Activated CD4-positive, alpha-beta T cell treated with anti-CD3 and anti-CD28 coated beads, Interleukin-2, amount 10 ng/mL, durations not matched to agents 7 days and 5 days (primary cell): ENCODE measurements at regions not wholly inside any gene's neighbourhood (a gene's known extent, or its start where the extent isn't known, plus 50 kb on each side); places are given as distances from the start of the nearest gene placed in this dataset.

Experiments used
- CTCF ChIA-PET: fragments of 350-600 bp; sonication (Branson Sonifier 250); formaldehyde crosslinking; loops from one replicate; lab custom pipeline; 2021; ENCODE audit warnings: antibody characterized with exemption; lab: Charles Lee
- POLR2A ChIA-PET: fragments of 350-600 bp; sonication (Branson Sonifier 250); formaldehyde crosslinking; loops from one replicate; lab custom pipeline; 2021; ENCODE audit warnings: antibody characterized with exemption; lab: Charles Lee
- DNase-seq: peaks from one replicate; pipeline ENCODE4 v3.0.0-alpha.2; 2020
- H3K27ac Mint-ChIP-seq: one replicate; pipeline ENCODE4 v1.8.0; 2021; ENCODE audit warnings: mild to moderate bottlenecking, moderate library complexity, mixed read lengths
- H3K27me3 Mint-ChIP-seq: one replicate; pipeline ENCODE4 v1.8.0; 2021; ENCODE audit warnings: mixed read lengths
- H3K36me3 Mint-ChIP-seq: one replicate; pipeline ENCODE4 v1.8.0; 2021; ENCODE audit warnings: low read depth, mixed read lengths
- H3K4me1 Mint-ChIP-seq: one replicate; pipeline ENCODE4 v1.8.0; 2021; ENCODE audit warnings: mixed read lengths
- H3K4me3 Mint-ChIP-seq: one replicate; pipeline ENCODE4 v1.8.0; 2021; ENCODE audit warnings: mild to moderate bottlenecking, moderate library complexity, mixed read lengths
- H3K9me3 Mint-ChIP-seq: one replicate; pipeline ENCODE4 v1.8.0; 2021; ENCODE audit warnings: mixed read lengths

DNA sequence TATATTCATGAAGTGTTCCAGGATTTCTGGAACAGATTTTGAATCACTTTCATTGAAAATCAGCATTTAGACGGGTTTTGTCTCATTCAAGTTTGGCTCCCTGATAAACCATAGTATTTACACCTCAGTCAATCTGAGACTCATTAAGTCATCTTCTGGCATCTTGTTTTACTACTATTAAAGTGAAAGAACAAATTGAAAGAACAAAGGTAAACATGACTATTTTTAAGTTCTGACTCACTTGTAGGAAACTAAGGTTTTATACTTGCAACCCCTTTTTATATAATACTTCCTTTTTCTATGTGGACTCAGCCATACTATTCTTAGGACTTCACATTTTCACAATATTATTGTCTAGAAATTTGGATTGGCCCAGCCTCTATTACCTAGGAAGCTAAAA is 854.4 kb downstream of the SQOR start:
- POLR2A ChIA-PET = no interaction called here
- DNase-seq = no peak

GRCh38 chr15:46496491-46497115 is 861.8 kb downstream of the SQOR start:
- Mint-ChIP-seq H3K4me3 (no peak overlapping the region), H3K27me3 (no peaks in the 10 kb centered on the region), H3K4me1 (no peaks in the 10 kb centered on the region), H3K27ac (no peak overlapping the region), H3K36me3 (no peaks in the 10 kb centered on the region), H3K9me3 (peaks cover 24% of the 10 kb centered on the region)
- DNase-seq = no peak
- CTCF ChIA-PET = no interaction called here
- POLR2A ChIA-PET = no interaction called here

More for the DNA sequence above, 854.4 kb downstream of the SQOR start:
- CTCF ChIA-PET = no interaction called here
- Mint-ChIP-seq H3K9me3 (peaks cover 5% of the 10 kb centered on the region), H3K4me3 (no peak overlapping the region), H3K36me3 (no peaks in the 10 kb centered on the region), H3K27me3 (no peaks in the 10 kb centered on the region), H3K4me1 (no peaks in the 10 kb centered on the region), H3K27ac (no peak overlapping the region)

DNA sequence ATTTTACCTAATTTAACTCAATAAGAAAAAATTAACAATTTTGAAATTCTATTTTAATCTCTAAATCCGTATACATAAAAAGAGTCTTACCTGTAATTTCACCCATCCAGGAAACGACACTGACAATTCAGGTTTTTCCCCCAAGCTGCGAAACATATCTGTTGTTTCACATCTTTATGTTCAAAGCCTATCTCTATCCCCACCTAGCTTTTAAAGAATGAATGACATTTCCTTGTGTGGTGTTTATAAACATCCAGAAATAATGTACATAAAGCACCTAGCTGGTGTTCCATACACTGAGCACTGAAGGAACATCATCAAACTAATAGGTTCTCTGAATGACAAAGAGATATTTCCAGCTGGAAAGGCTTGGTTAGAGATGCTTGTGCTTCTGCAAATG is 867.8 kb downstream of the SQOR start:
- POLR2A ChIA-PET = no interaction called here
- no peak overlapping the region for H3K4me3 Mint-ChIP-seq
- no peaks in the 10 kb centered on the region for H3K36me3 Mint-ChIP-seq
- H3K4me1 Mint-ChIP-seq = no peaks in the 10 kb centered on the region
- CTCF ChIA-PET = no interaction called here
- no peak for DNase-seq
- no peak overlapping the region for H3K27ac Mint-ChIP-seq
- peaks cover 14% of the 10 kb centered on the region for H3K9me3 Mint-ChIP-seq
- no peaks in the 10 kb centered on the region for H3K27me3 Mint-ChIP-seq

DNA sequence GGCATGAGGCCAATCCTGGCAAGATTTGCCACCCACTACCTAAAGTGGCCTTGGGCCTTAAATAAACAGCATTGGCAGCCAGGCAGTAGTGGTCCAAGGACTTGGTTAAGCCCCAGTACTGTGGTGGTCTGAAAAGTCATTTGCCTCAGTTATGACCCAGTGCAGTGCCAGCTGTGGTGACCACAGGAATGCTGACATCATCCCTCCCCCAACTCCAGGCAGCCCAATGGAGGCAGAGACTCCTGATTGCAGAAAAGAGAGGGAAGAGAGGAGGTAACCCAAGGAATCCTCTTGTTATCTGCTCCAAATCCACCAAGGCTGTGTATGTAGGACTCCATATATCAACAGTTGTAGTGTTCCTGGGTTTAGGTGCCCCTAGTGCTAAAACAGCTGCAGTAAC is 883.6 kb downstream of the SQOR start:
- H3K4me1 Mint-ChIP-seq = no peaks in the 10 kb centered on the region
- CTCF ChIA-PET = no interaction called here
- no peak overlapping the region for H3K27ac Mint-ChIP-seq
- H3K9me3 Mint-ChIP-seq = peaks cover 11% of the 10 kb centered on the region
- H3K36me3 Mint-ChIP-seq = no peaks in the 10 kb centered on the region
- POLR2A ChIA-PET = no interaction called here
- no peaks in the 10 kb centered on the region for H3K27me3 Mint-ChIP-seq
- H3K4me3 Mint-ChIP-seq = no peak overlapping the region
- no peak for DNase-seq

DNA sequence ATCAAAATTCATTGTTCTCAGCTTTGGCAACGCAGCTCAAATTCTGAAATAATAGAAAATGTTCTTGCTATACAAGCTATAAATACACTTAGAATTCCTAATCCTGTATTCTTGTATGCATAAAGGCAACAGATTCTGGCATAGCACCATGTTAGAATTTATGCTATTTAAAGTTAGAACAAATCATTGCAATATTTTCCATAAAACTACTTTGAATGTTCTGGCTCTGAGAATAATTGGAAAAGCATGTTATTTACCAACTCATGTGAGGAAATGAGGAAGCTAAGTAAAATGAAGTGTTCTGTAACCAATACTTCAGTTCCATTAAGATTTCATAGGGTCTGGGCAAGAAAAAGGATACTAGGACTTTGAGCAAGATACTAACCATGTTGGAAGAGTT is 888.9 kb downstream of the SQOR start:
- no peak overlapping the region for H3K27ac Mint-ChIP-seq
- no peaks in the 10 kb centered on the region for H3K36me3 Mint-ChIP-seq
- DNase-seq = no peak
- POLR2A ChIA-PET = no interaction called here
- H3K4me3 Mint-ChIP-seq = no peak overlapping the region
- no peaks in the 10 kb centered on the region for H3K27me3 Mint-ChIP-seq
- H3K4me1 Mint-ChIP-seq = no peaks in the 10 kb centered on the region
- peaks cover 21% of the 10 kb centered on the region for H3K9me3 Mint-ChIP-seq
- CTCF ChIA-PET = no interaction called here

GRCh38 chr15:46525984-46526725 is 891.3 kb downstream of the SQOR start:
- H3K4me3 Mint-ChIP-seq = no peak overlapping the region
- H3K36me3 Mint-ChIP-seq = no peaks in the 10 kb centered on the region
- ChIA-PET POLR2A (no interaction called here), CTCF (interaction anchor here (0.6 kb wide), 1 partner anchor 648 kb away, joined by 4 read pairs; no protein-coding TSS in a partner anchor)
- no peak overlapping the region for H3K27ac Mint-ChIP-seq
- H3K4me1 Mint-ChIP-seq = no peaks in the 10 kb centered on the region
- H3K9me3 Mint-ChIP-seq = peaks cover 23% of the 10 kb centered on the region
- H3K27me3 Mint-ChIP-seq = no peaks in the 10 kb centered on the region
- DNase-seq = no peak

GRCh38 chr15:46526726-46527110 is 891.9 kb downstream of the SQOR start:
- DNase-seq = no peak
- CTCF ChIA-PET = interaction anchor here (0.6 kb wide), 1 partner anchor 649 kb away, joined by 4 read pairs; no protein-coding TSS in a partner anchor
- no peak overlapping the region for H3K4me3 Mint-ChIP-seq
- H3K36me3 Mint-ChIP-seq = no peaks in the 10 kb centered on the region
- no peak overlapping the region for H3K27ac Mint-ChIP-seq
- POLR2A ChIA-PET = no interaction called here
- peaks cover 23% of the 10 kb centered on the region for H3K9me3 Mint-ChIP-seq
- no peaks in the 10 kb centered on the region for H3K4me1 Mint-ChIP-seq
- no peaks in the 10 kb centered on the region for H3K27me3 Mint-ChIP-seq

DNA sequence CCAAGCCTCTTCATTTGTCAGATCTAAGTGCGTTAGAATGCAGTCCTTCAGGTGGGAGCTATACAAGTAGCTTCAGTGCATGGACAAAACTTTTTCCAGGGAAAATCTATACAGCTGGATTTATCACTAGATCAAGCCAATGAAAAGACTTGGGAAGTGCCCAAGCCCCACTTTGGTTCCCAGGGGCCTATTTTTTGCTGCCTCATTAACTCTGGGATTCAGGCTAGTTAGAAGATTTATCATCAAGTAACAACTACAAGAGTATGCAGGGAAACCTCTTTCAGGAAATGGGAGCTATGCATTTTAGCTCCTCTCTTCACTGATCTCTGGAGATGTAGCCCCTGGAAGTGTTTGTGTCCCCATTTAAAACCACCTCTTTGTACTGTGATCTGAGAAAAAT is 908.8 kb downstream of the SQOR start:
- Mint-ChIP-seq H3K9me3 (peaks cover 6% of the 10 kb centered on the region), H3K27me3 (no peaks in the 10 kb centered on the region), H3K4me3 (no peak overlapping the region), H3K4me1 (no peaks in the 10 kb centered on the region), H3K36me3 (no peaks in the 10 kb centered on the region), H3K27ac (no peak overlapping the region)
- no peak for DNase-seq
- POLR2A ChIA-PET = no interaction called here
- CTCF ChIA-PET = interaction anchor here (0.6 kb wide), 1 partner anchor 1691 kb away, joined by 4 read pairs; no protein-coding TSS in a partner anchor

DNA sequence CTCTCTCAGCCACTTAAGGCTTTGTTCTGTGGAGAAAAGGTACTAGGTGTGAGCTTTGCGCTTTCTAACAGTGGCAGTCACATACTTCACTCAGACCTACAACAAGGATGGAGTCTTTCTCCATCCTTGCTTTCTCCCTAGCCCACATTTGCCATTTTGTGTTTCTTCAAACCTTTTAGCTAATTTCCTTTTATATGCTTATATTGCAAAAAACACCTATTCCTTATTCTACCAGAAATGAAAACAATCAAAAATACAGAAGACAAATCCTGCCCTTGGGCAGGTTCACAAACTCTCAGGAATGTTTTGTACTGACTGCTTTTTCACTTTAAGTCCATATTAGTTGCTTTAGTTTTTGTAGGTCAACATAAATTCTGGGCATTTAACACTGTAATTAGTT is 914.2 kb downstream of the SQOR start:
- H3K4me1 Mint-ChIP-seq = no peaks in the 10 kb centered on the region
- ChIA-PET POLR2A (no interaction called here), CTCF (no interaction called here)
- no peak overlapping the region for H3K27ac Mint-ChIP-seq
- no peak overlapping the region for H3K4me3 Mint-ChIP-seq
- no peaks in the 10 kb centered on the region for H3K27me3 Mint-ChIP-seq
- peaks cover 12% of the 10 kb centered on the region for H3K9me3 Mint-ChIP-seq
- no peak for DNase-seq
- no peaks in the 10 kb centered on the region for H3K36me3 Mint-ChIP-seq

DNA sequence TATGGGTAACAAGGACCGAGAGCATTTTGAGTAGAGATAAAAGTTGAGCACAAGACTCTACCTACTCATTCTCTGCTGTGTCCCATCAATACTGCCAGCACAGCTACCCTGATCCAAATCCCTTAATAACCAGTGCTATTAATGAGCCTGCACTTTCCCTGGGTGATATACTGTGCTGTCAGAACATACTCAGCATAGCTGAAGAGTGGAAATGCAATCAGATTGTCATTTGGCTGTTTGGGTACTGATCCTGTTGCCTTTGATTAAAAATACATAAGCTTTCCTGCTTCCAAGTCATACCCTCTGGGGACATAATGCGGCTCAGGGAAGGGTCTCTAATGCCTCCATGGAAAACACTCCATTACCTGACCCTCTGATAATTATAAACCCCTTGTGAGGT is 917.5 kb downstream of the SQOR start:
- POLR2A ChIA-PET = no interaction called here
- Mint-ChIP-seq H3K4me1 (no peaks in the 10 kb centered on the region), H3K9me3 (peaks cover 21% of the 10 kb centered on the region), H3K4me3 (no peak overlapping the region), H3K27me3 (no peaks in the 10 kb centered on the region), H3K36me3 (no peaks in the 10 kb centered on the region), H3K27ac (no peak overlapping the region)
- CTCF ChIA-PET = no interaction called here
- no peak for DNase-seq

- no peak for DNase-seq
- ChIA-PET POLR2A (no interaction called here), CTCF (no interaction called here)
- Mint-ChIP-seq H3K9me3 (peaks cover 22% of the 10 kb centered on the region), H3K27me3 (no peaks in the 10 kb centered on the region), H3K4me1 (no peaks in the 10 kb centered on the region), H3K27ac (no peak overlapping the region), H3K4me3 (no peak overlapping the region), H3K36me3 (no peaks in the 10 kb centered on the region)
These were observed 920.7 kb downstream of the SQOR start for GRCh38 chr15:46555547-46555946.

DNA sequence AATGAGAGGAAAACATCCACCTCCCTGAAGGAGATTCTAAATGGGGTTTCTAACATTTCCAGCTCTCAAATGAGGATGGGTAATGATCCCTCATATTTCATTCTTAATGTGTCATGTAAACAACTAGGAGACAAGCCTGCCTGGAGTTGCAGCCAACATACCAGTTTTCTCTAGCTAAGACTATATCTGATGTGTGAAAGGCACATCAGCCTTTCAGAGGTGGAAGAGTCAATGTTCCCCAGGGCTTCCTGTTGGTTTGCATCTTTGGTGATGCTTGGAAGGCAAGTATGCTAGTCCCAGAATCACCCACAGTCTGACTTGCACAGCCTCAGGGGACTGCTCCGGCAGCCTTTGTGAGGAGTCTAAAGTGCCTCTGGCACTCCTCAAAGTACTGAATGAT is 921.2 kb downstream of the SQOR start:
- CTCF ChIA-PET = no interaction called here

DNA sequence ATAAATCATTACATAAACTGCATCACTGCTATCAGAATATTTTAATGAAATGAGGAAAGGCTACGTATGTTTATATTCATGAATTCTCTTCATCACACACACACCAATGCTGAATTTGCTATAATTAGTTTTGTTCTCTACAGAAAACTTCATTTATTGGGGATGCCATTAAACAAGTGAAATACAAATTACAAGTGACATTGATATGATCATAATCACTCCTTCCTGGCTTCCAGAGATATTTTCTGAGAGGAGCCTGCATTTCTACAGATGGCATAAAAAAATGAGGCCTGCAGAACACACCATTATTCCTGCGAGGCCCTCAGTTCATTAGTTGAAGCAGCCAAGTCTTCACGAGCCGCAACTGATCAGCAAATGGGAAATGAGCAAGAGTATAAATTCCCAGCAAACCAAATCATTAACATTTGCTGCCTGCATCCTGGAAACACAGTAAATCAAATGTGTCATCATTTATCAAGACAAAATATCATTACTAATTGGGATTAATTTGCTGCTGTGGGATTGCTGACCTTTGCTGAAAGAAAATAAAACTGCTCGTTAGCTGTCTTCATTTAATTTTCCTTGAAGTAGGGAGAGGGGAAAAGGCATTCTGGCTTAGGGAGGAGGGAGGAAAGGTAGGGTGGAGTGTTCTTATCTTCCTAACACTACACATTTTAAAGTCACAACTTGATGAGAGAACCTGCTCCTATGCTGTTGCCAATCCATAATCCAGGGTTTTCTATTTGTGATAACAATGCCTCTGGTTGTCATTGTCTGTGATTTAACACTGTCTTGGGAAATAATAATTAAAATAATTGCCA is 921.9 kb downstream of the SQOR start:
- no peak overlapping the region for H3K4me3 Mint-ChIP-seq
- ChIA-PET POLR2A (no interaction called here), CTCF (no interaction called here)
- H3K36me3 Mint-ChIP-seq = no peaks in the 10 kb centered on the region
- DNase-seq = no peak
- no peaks in the 10 kb centered on the region for H3K27me3 Mint-ChIP-seq
- no peak overlapping the region for H3K27ac Mint-ChIP-seq
- H3K9me3 Mint-ChIP-seq = peaks cover 22% of the 10 kb centered on the region
- H3K4me1 Mint-ChIP-seq = no peaks in the 10 kb centered on the region

More for the DNA sequence above, 921.2 kb downstream of the SQOR start:
- no peaks in the 10 kb centered on the region for H3K27me3 Mint-ChIP-seq
- H3K9me3 Mint-ChIP-seq = peaks cover 22% of the 10 kb centered on the region
- H3K4me3 Mint-ChIP-seq = no peak overlapping the region
- no peaks in the 10 kb centered on the region for H3K4me1 Mint-ChIP-seq
- H3K27ac Mint-ChIP-seq = no peak overlapping the region
- POLR2A ChIA-PET = no interaction called here
- H3K36me3 Mint-ChIP-seq = no peaks in the 10 kb centered on the region
- no peak for DNase-seq
